ENCODE measurements at regions not wholly inside any gene's neighbourhood (a gene's known extent, or its start where the extent isn't known, plus 50 kb on each side); places are given as distances from the start of the nearest gene placed in this dataset.
"Not testable (repeated sequence)": the region's sequence is repeated elsewhere in the genome, so short reads cannot be mapped to it uniquely, and the experiment has no call there.

- TF ChIP-seq RERE (CRISPR knock-in tag; IDR thresholded peaks at IDR 0.05; ENCODE audit: low read depth) (no peak), MAX (IDR thresholded peaks at IDR 0.05) (no peak), SP1 (IDR thresholded peaks at IDR 0.05) (no peak), SP1 (CRISPR knock-in tag; IDR thresholded peaks at IDR 0.05) (no peak), CEBPZ (IDR thresholded peaks at IDR 0.05; ENCODE audit: low read length) (no peak), ZMYM2 (CRISPR knock-in tag; IDR thresholded peaks at IDR 0.05) (no peak), ZNF180 (CRISPR knock-in tag; IDR thresholded peaks at IDR 0.05; ENCODE audit: borderline replicate concordance, low read depth) (no peak), ARID2 (CRISPR knock-in tag; IDR thresholded peaks at IDR 0.05; ENCODE audit: borderline replicate concordance) (no peak)
These were observed 713.6 kb upstream of the ZP4 start (continued) for GRCh38 chr1:238604357-238604756.

GRCh38 chr1:238601604-238602003 lies 710.9 kb upstream of the ZP4 start:
- H2AFZ ChIP-seq (ENCODE audit: low read length); CTCF ChIA-PET (ENCODE audit: low intra/inter-chr PET ratio, low total read pairs); BruUV-seq (replicated peaks); DNase-seq (ENCODE audit: low spot score); POLR2A ChIA-PET; intact Hi-C loops (cut with micrococcal nuclease; ENCODE audit: unreplicated experiment); in situ Hi-C loops (cut with HindIII; ENCODE audit: extremely low pct_ligation_motif_present, low pct_unique_long_range_greater_than_20kb); H3K4me1 ChIP-seq (ENCODE audit: insufficient read depth, low read length); H3K4me3 ChIP-seq (replicated peaks in 1 of 3; ENCODE audit: insufficient read depth in 1 of 3, low read depth in 2 of 3, low read length in 3 of 3); H4K20me1 ChIP-seq (ENCODE audit: insufficient read depth, low read length); H3K27ac ChIP-seq (ENCODE audit: extremely low read length, insufficient read depth, low read length); H3K27me3 ChIP-seq (ENCODE audit: control insufficient read depth in 1 of 2, insufficient read depth in 2 of 2, low read length in 2 of 2); H3K9ac ChIP-seq (ENCODE audit: insufficient read depth, low read depth, low read length); H3K36me3 ChIP-seq (replicated peaks in 1 of 2; ENCODE audit: control insufficient read depth in 1 of 2, insufficient read depth in 2 of 2, low read length in 2 of 2); H3K79me2 ChIP-seq (ENCODE audit: insufficient read depth, low read length); ATAC-seq; FAIRE-seq; H3K4me2 ChIP-seq (ENCODE audit: low read depth, low read length): not testable (repeated sequence)
- 3% methylated on average over 2 of the region's 2 CpGs for WGBS (ENCODE audit: low lambda C conversion rate)
- peaks cover 79% of the 10 kb centered on the region for H3K9me3 ChIP-seq (ENCODE audit: low read length)
